OCI-LY7 (cell line): ENCODE measurements at regions not wholly inside any gene's neighbourhood (a gene's known extent, or its start where the extent isn't known, plus 50 kb on each side); places are given as distances from the start of the nearest gene placed in this dataset.

Experiments used
- EZH2phosphoT487 ChIP-seq: fragments of 200-600 bp; sonication (generic); IDR thresholded peaks from 2 replicates; pipeline ENCODE4 v1.6.1; 2018; ENCODE audit warnings: low read depth, borderline replicate concordance, mild to moderate bottlenecking, mixed run types, antibody characterized with exemption, low read length, moderate library complexity, mixed read lengths
- TF ChIP-seq, protein P1 (sequence below): fragments of 200-600 bp; sonication (generic); conservative IDR thresholded peaks from 2 replicates; pipeline ENCODE4 v1.5.1; 2014; ENCODE audit warnings: mild to moderate bottlenecking, antibody characterized with exemption, low read length, moderate library complexity, mixed read lengths

DNA sequence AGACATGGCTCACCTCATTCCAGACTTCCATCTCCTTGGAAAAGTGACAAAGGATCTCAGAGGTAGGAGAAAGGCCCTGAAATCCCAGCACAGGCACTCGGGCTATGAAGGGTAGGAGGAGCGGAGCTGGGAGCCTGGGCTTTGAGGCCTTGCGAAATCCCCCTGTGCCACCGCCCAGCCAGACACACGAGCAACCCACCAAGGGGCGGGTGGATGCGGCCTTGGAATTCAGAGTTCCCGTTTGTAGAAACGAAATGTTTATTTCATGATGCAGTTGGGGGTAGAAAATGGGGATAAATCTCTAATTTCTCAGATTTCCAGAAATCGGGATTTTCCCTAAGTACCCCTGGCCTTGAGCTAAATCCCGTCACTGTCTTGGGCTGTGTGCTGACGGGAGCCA lies 177.1 kb upstream of the HDAC4 start:
- TF ChIP-seq, protein P1, sequence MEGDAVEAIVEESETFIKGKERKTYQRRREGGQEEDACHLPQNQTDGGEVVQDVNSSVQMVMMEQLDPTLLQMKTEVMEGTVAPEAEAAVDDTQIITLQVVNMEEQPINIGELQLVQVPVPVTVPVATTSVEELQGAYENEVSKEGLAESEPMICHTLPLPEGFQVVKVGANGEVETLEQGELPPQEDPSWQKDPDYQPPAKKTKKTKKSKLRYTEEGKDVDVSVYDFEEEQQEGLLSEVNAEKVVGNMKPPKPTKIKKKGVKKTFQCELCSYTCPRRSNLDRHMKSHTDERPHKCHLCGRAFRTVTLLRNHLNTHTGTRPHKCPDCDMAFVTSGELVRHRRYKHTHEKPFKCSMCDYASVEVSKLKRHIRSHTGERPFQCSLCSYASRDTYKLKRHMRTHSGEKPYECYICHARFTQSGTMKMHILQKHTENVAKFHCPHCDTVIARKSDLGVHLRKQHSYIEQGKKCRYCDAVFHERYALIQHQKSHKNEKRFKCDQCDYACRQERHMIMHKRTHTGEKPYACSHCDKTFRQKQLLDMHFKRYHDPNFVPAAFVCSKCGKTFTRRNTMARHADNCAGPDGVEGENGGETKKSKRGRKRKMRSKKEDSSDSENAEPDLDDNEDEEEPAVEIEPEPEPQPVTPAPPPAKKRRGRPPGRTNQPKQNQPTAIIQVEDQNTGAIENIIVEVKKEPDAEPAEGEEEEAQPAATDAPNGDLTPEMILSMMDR, result no peak
- TF ChIP-seq EZH2phosphoT487, result no peak
